ENCODE measurements at regions not wholly inside any gene's neighbourhood (a gene's known extent, or its start where the extent isn't known, plus 50 kb on each side); places are given as distances from the start of the nearest gene placed in this dataset.

DNA sequence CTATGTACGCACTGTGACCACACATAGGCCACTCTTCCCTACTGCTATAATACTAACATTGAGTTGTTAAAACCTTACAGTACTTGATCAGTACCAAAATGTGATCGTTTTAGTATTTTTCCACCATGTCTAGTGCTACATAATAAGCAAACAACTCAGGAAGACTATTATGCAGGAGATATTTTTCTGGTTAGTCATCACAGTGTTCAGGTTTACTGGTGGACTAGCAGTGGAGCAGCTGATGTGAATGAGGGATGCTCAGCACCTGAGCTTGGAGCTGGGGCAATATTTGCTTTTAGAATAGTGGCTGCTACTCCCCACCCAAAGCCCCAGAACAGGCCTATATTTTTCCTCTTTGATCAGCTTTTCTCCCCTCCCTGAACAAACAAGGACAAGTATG lies 513.1 kb downstream of the KCNH5 start:
- Histone ChIP-seq H3K4me1 (no peaks in the 10 kb centered on the region), H3K36me3 (no peaks in the 10 kb centered on the region), H3K4me3 (no peak overlapping the region), H3K27me3 (no peaks in the 10 kb centered on the region), H3K27ac (no peak overlapping the region), H3K9me3 (no peaks in the 10 kb centered on the region)
- no peak for TF ChIP-seq POLR2AphosphoS5 (IDR thresholded peaks at IDR 0.05)
- TF ChIP-seq, protein P1, sequence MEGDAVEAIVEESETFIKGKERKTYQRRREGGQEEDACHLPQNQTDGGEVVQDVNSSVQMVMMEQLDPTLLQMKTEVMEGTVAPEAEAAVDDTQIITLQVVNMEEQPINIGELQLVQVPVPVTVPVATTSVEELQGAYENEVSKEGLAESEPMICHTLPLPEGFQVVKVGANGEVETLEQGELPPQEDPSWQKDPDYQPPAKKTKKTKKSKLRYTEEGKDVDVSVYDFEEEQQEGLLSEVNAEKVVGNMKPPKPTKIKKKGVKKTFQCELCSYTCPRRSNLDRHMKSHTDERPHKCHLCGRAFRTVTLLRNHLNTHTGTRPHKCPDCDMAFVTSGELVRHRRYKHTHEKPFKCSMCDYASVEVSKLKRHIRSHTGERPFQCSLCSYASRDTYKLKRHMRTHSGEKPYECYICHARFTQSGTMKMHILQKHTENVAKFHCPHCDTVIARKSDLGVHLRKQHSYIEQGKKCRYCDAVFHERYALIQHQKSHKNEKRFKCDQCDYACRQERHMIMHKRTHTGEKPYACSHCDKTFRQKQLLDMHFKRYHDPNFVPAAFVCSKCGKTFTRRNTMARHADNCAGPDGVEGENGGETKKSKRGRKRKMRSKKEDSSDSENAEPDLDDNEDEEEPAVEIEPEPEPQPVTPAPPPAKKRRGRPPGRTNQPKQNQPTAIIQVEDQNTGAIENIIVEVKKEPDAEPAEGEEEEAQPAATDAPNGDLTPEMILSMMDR (IDR thresholded peaks at IDR 0.05) = no peak
- intact Hi-C loops (cut with DNase I) = no loop called here
- no peak for DNase-seq
- WGBS, 2 donors = 83 to 89% methylated on average over 2 of the region's 2 CpGs

DNA sequence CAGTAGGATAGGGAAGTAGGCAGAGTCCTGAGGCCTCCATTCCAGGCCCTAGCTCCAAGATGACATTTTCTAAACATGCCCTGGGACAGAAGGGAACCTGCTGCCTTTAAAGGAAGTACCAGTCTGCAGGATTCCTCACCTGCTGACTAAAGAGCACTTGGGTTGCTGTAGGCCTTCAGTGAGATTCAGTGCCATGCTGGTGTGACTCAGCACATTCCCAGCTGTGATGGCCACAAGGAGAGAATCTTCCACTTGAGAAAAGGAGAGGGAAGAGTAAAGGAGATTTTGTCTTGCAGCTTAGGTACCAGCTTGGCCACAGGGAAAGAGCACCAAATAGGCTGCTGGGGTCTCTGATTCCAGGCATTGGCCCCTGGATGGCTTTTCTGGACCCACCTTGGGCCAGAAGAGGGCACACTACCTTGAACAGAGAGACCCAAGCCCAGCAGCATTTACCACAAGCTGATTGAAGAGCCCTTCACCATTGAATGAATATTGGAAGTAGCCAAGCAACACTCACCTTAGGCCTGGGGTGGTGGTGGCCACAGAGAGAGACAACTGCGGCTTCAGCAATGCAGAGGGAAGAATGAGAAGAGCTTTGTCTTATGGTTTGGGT lies 498.3 kb downstream of the KCNH5 start:
- no peak for TF ChIP-seq POLR2A (IDR thresholded peaks at IDR 0.05)
- TF ChIP-seq POLR2AphosphoS5 (IDR thresholded peaks at IDR 0.05) = no peak
- TF ChIP-seq, protein P1 (IDR thresholded peaks at IDR 0.05) = no peak
- no peak for TF ChIP-seq EP300 (IDR thresholded peaks at IDR 0.05)
- Histone ChIP-seq H3K27me3 (no peaks in the 10 kb centered on the region), H3K4me1 (no peaks in the 10 kb centered on the region), H3K4me3 (no peak overlapping the region), H3K36me3 (no peaks in the 10 kb centered on the region), H3K27ac (no peak overlapping the region), H3K9me3 (peaks cover 0 to 2% (median 0%) of the 10 kb centered on the region in 4 donors)
- DNase-seq = no peak
- 80 to 88% methylated on average over 1 of the region's 1 CpG for WGBS, 2 donors
- intact Hi-C loops (cut with DNase I) = no loop called here

DNA sequence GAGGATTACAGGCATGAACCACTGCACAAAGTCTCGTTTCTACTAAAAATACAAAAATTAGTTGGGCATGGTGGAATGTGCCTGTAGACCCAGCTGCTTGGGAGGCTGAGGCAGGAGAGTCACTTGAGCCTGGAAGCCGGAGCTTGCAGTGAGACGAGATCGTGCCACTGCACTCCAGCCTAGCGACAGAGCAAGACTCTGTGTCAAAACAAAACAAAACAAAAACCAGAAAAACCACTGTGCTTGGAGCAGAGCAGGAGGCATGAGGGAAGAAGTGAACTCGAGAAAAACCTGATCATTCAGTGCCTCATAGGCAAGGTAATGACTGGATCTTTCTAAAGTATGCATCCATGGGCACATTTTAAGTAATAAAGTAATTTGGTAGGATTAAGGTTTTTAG lies 487.8 kb downstream of the KCNH5 start:
- no peak overlapping the region for H3K27ac ChIP-seq
- H3K9me3 ChIP-seq = no peaks in the 10 kb centered on the region
- H3K36me3 ChIP-seq = no peaks in the 10 kb centered on the region
- intact Hi-C loops (cut with DNase I) = no loop called here
- no peak for DNase-seq
- H3K4me1 ChIP-seq = no peaks in the 10 kb centered on the region
- H3K27me3 ChIP-seq = no peaks in the 10 kb centered on the region
- no peak overlapping the region for H3K4me3 ChIP-seq
- TF ChIP-seq POLR2A (IDR thresholded peaks at IDR 0.05) (no peak), EP300 (IDR thresholded peaks at IDR 0.05) (no peak), POLR2AphosphoS5 (IDR thresholded peaks at IDR 0.05) (no peak)
- TF ChIP-seq, protein P1 (IDR thresholded peaks at IDR 0.05) = no peak
- 75 to 78% methylated on average over 6 of the region's 6 CpGs for WGBS, 2 donors

DNA sequence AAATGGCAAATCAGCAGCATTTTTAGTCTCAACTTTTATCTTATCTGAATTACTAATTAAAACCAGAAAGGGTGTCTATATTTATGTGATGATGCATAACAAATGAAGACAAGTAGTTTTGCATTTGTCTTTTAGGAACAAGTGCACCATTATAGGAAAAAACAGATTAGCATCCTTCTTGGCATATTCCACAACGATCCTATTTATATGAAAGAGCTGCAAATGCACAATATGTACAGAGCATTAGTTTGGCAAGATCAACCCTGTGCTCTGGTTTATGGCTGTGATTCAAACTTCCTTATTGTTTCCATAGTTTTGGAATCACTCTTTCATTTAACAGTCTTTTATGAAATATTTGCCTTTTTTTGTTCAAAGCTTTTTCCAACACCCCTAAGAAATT lies 486.8 kb downstream of the KCNH5 start:
- H3K4me3 ChIP-seq = no peak overlapping the region
- H3K27me3 ChIP-seq = no peaks in the 10 kb centered on the region
- 68 to 84% methylated on average over 1 of the region's 1 CpG for whole genome bisulfite sequencing, 2 donors
- no peak for TF ChIP-seq EP300 (IDR thresholded peaks at IDR 0.05)
- TF ChIP-seq, protein P1 (IDR thresholded peaks at IDR 0.05) = no peak
- TF ChIP-seq POLR2AphosphoS5 (IDR thresholded peaks at IDR 0.05) = no peak
- no peak for TF ChIP-seq POLR2A (IDR thresholded peaks at IDR 0.05)
- no peaks in the 10 kb centered on the region for H3K4me1 ChIP-seq
- no peak overlapping the region for H3K27ac ChIP-seq
- no peaks in the 10 kb centered on the region for H3K36me3 ChIP-seq
- DNase-seq = no peak
- intact Hi-C loops (cut with DNase I) = no loop called here
- no peaks in the 10 kb centered on the region for H3K9me3 ChIP-seq

DNA sequence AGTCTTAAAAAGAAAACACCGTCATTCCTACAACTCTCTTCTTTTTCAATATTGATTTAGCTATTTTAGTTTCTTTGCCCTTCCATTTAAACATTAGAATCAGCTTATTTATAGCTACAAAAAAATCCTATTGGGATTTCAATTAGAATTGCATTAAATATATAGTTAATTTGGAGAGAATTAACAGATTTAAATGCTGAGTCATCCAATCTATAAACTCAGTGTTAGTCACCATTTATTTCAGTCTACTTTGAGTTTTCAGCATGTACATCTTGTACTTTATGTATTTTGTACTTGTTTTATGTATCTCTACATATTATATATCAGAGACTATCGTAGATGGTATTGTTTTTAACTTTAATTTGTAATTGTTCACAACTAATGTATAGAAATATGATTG lies 460.0 kb downstream of the KCNH5 start:
- Histone ChIP-seq H3K9me3 (no peaks in the 10 kb centered on the region), H3K4me1 (no peaks in the 10 kb centered on the region), H3K27ac (no peak overlapping the region), H3K4me3 (no peak overlapping the region), H3K27me3 (no peaks in the 10 kb centered on the region), H3K36me3 (no peaks in the 10 kb centered on the region)
- intact Hi-C loops (cut with DNase I) = no loop called here
- no peak for DNase-seq
- no peak for TF ChIP-seq POLR2AphosphoS5 (IDR thresholded peaks at IDR 0.05)
- TF ChIP-seq EP300 (IDR thresholded peaks at IDR 0.05) = no peak
- TF ChIP-seq POLR2A (IDR thresholded peaks at IDR 0.05) = no peak
- TF ChIP-seq, protein P1 (IDR thresholded peaks at IDR 0.05) = no peak
- 43 to 66% methylated on average over 2 of the region's 2 CpGs for WGBS, 2 donors
